ENCODE measurements at regions not wholly inside any gene's neighbourhood (a gene's known extent, or its start where the extent isn't known, plus 50 kb on each side); places are given as distances from the start of the nearest gene placed in this dataset.

DNA sequence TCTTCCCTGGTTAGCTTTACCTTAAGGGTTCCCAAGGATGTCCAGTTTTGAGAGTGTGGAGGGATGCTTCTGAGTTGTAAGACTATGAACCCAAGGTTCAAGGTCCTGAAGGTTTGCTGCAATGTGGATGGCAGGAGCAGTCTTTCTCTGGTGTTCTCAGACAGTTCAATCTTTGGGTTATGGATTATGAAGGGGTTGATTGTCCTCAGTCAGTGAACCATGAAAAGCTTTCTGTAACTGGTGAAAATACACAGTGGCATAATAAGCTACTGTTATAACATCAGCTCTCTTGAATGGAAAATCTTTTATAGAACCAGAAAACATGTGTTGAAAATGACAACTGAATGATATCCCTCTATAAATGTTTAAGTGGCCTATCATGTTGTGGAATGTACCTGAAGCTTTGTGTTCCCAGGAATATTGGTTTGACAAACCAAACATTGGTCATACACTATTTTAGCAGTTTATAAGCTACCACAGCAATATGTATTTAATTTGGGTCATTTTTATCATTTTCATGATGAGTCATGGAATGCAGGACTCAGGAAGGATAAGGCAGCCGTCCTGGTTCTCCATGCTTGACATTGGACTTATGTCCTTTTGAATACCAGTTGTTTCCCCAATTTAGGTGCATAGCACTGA lies 1041.8 kb upstream of the ARRDC3 start:
- TF ChIP-seq POLR2A (IDR thresholded peaks at IDR 0.05): no peak
- TF ChIP-seq, protein P1, sequence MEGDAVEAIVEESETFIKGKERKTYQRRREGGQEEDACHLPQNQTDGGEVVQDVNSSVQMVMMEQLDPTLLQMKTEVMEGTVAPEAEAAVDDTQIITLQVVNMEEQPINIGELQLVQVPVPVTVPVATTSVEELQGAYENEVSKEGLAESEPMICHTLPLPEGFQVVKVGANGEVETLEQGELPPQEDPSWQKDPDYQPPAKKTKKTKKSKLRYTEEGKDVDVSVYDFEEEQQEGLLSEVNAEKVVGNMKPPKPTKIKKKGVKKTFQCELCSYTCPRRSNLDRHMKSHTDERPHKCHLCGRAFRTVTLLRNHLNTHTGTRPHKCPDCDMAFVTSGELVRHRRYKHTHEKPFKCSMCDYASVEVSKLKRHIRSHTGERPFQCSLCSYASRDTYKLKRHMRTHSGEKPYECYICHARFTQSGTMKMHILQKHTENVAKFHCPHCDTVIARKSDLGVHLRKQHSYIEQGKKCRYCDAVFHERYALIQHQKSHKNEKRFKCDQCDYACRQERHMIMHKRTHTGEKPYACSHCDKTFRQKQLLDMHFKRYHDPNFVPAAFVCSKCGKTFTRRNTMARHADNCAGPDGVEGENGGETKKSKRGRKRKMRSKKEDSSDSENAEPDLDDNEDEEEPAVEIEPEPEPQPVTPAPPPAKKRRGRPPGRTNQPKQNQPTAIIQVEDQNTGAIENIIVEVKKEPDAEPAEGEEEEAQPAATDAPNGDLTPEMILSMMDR (IDR thresholded peaks at IDR 0.05): no peak
- TF ChIP-seq EP300 (IDR thresholded peaks at IDR 0.05): no peak
